Naive B cell (primary cell): ENCODE measurements at regions not wholly inside any gene's neighbourhood (a gene's known extent, or its start where the extent isn't known, plus 50 kb on each side); places are given as distances from the start of the nearest gene placed in this dataset.

Source experiments
- ATAC-seq, 2 donors: fragments of 150-1000 bp; cut with Tn5 transposase; 2 replicates each; pipeline ENCODE4 v1.10.0; 2021; ENCODE audit warnings: low read depth in 2 of 2, mild to moderate bottlenecking in 2 of 2, moderate library complexity in 2 of 2
- DNase-seq: peaks from one replicate; pipeline ENCODE4 v3.0.0; 2022
- H3K27ac Mint-ChIP-seq, 6 donors: one replicate each; pipeline ENCODE4 v1.8.0; 2020 to 2022; ENCODE audit warnings: mild to moderate bottlenecking in 6 of 6, mixed read lengths in 6 of 6, moderate library complexity in 5 of 6, inconsistent platforms in 2 of 6
- H3K27me3 Mint-ChIP-seq, 3 donors: one replicate each; pipeline ENCODE4 v1.8.0; 2021 to 2022; ENCODE audit warnings: mixed read lengths in 3 of 3, mild to moderate bottlenecking in 1 of 3
- H3K36me3 Mint-ChIP-seq, 2 donors: one replicate each; pipeline ENCODE4 v1.8.0; 2020 to 2022; ENCODE audit warnings: mixed read lengths in 2 of 2, inconsistent platforms in 1 of 2, mild to moderate bottlenecking in 1 of 2
- H3K4me1 Mint-ChIP-seq, 3 donors: one replicate each; pipeline ENCODE4 v1.8.0; 2020 to 2022; ENCODE audit warnings: mixed read lengths in 3 of 3, inconsistent platforms in 1 of 3, mild to moderate bottlenecking in 1 of 3, moderate library complexity in 1 of 3
- H3K4me3 Mint-ChIP-seq, 8 donors: one replicate each; pipeline ENCODE4 v1.8.0; 2020 to 2022; ENCODE audit warnings: mild to moderate bottlenecking in 8 of 8, mixed read lengths in 8 of 8, moderate library complexity in 8 of 8, inconsistent platforms in 2 of 8
- H3K9me3 Mint-ChIP-seq, 7 donors: one replicate each; pipeline ENCODE4 v1.8.0; 2020 to 2022; ENCODE audit warnings: mixed read lengths in 7 of 7, mild to moderate bottlenecking in 5 of 7, inconsistent platforms in 2 of 7, moderate library complexity in 1 of 7

GRCh38 chr1:30303387-30303786, 420.0 kb downstream of the MATN1 start:
- no peak overlapping the region for H3K27ac Mint-ChIP-seq
- H3K4me1 Mint-ChIP-seq, result no peaks in the 10 kb centered on the region
- H3K9me3 Mint-ChIP-seq, result peaks cover 0 to 3% (median 0%) of the 10 kb centered on the region in 7 donors
- H3K4me3 Mint-ChIP-seq, result no peak overlapping the region
- no peak for ATAC-seq
- DNase-seq, result no peak
- H3K27me3 Mint-ChIP-seq, result peaks cover 19 to 43% (median 30%) of the 10 kb centered on the region in 3 donors
- no peaks in the 10 kb centered on the region for H3K36me3 Mint-ChIP-seq

GRCh38 chr1:30302858-30303257, 420.5 kb downstream of the MATN1 start:
- Mint-ChIP-seq H3K4me1 (no peaks in the 10 kb centered on the region), H3K27ac (no peak overlapping the region), H3K4me3 (no peak overlapping the region), H3K9me3 (peaks cover 0 to 6% (median under 1%) of the 10 kb centered on the region in 7 donors), H3K27me3 (peaks cover 19 to 38% (median 25%) of the 10 kb centered on the region in 3 donors), H3K36me3 (no peaks in the 10 kb centered on the region)
- no peak for ATAC-seq
- DNase-seq, result no peak

- Mint-ChIP-seq H3K36me3 (no peaks in the 10 kb centered on the region), H3K27ac (no peak overlapping the region), H3K4me1 (no peaks in the 10 kb centered on the region), H3K9me3 (peaks cover 0 to 11% (median 6%) of the 10 kb centered on the region in 7 donors), H3K4me3 (no peak overlapping the region), H3K27me3 (peaks cover 24 to 39% (median 32%) of the 10 kb centered on the region in 3 donors)
- no peak for DNase-seq
- ATAC-seq, result no peak
These were observed 422.7 kb downstream of the MATN1 start for GRCh38 chr1:30300669-30301068.

GRCh38 chr1:30299393-30299792, 424.0 kb downstream of the MATN1 start:
- Mint-ChIP-seq H3K4me1 (no peaks in the 10 kb centered on the region), H3K9me3 (peaks cover 0 to 11% (median 6%) of the 10 kb centered on the region in 7 donors), H3K27ac (peak overlapping the region in 1 of 6 donors; percentile 30), H3K4me3 (no peak overlapping the region), H3K36me3 (no peaks in the 10 kb centered on the region), H3K27me3 (peaks cover 24 to 31% (median 30%) of the 10 kb centered on the region in 3 donors)
- ATAC-seq (no peak), DNase-seq (no peak)

GRCh38 chr1:30295674-30296073, 427.7 kb downstream of the MATN1 start:
- no peak overlapping the region for H3K4me3 Mint-ChIP-seq
- no peaks in the 10 kb centered on the region for H3K36me3 Mint-ChIP-seq
- peaks cover 19 to 33% (median 20%) of the 10 kb centered on the region in 3 donors for H3K27me3 Mint-ChIP-seq
- no peaks in the 10 kb centered on the region for H3K4me1 Mint-ChIP-seq
- peaks cover 0 to 11% (median 3%) of the 10 kb centered on the region in 7 donors for H3K9me3 Mint-ChIP-seq
- no peak for ATAC-seq
- DNase-seq, result no peak
- H3K27ac Mint-ChIP-seq, result no peak overlapping the region

GRCh38 chr1:30295266-30295665, 428.1 kb downstream of the MATN1 start:
- Mint-ChIP-seq H3K27ac (no peak overlapping the region), H3K4me1 (no peaks in the 10 kb centered on the region), H3K9me3 (peaks cover 0 to 11% (median 3%) of the 10 kb centered on the region in 7 donors), H3K27me3 (peaks cover 20 to 37% (median 23%) of the 10 kb centered on the region in 3 donors), H3K4me3 (no peak overlapping the region), H3K36me3 (no peaks in the 10 kb centered on the region)
- ATAC-seq (no peak), DNase-seq (no peak)

GRCh38 chr1:30294508-30294907, 428.9 kb downstream of the MATN1 start:
- peaks cover 17 to 41% (median 23%) of the 10 kb centered on the region in 3 donors for H3K27me3 Mint-ChIP-seq
- peaks cover 0 to 11% (median 3%) of the 10 kb centered on the region in 7 donors for H3K9me3 Mint-ChIP-seq
- no peak overlapping the region for H3K27ac Mint-ChIP-seq
- no peak for ATAC-seq
- no peaks in the 10 kb centered on the region for H3K36me3 Mint-ChIP-seq
- H3K4me1 Mint-ChIP-seq, result no peaks in the 10 kb centered on the region
- DNase-seq, result no peak
- no peak overlapping the region for H3K4me3 Mint-ChIP-seq

- Mint-ChIP-seq H3K9me3 (peaks cover 0 to 6% (median 0%) of the 10 kb centered on the region in 7 donors), H3K36me3 (no peaks in the 10 kb centered on the region), H3K27me3 (peaks cover 14 to 42% (median 21%) of the 10 kb centered on the region in 3 donors), H3K4me1 (no peaks in the 10 kb centered on the region), H3K27ac (no peak overlapping the region), H3K4me3 (no peak overlapping the region)
- ATAC-seq (no peak), DNase-seq (no peak)
These were observed 430.9 kb downstream of the MATN1 start for GRCh38 chr1:30292451-30292850.

GRCh38 chr1:30291526-30291925, 431.9 kb downstream of the MATN1 start:
- no peak for DNase-seq
- Mint-ChIP-seq H3K27ac (no peak overlapping the region), H3K4me3 (no peak overlapping the region), H3K36me3 (no peaks in the 10 kb centered on the region), H3K9me3 (peaks cover 0 to 4% (median 0%) of the 10 kb centered on the region in 7 donors), H3K4me1 (no peaks in the 10 kb centered on the region), H3K27me3 (peaks cover 8 to 33% (median 21%) of the 10 kb centered on the region in 3 donors)
- no peak for ATAC-seq

- Mint-ChIP-seq H3K4me3 (no peak overlapping the region), H3K27me3 (peaks cover 8 to 33% (median 21%) of the 10 kb centered on the region in 3 donors), H3K36me3 (no peaks in the 10 kb centered on the region), H3K4me1 (no peaks in the 10 kb centered on the region), H3K27ac (no peak overlapping the region), H3K9me3 (no peaks in the 10 kb centered on the region)
- ATAC-seq, result no peak
- no peak for DNase-seq
These were observed 432.8 kb downstream of the MATN1 start for GRCh38 chr1:30290581-30290980.

- DNase-seq (no peak), ATAC-seq (no peak)
- Mint-ChIP-seq H3K27ac (no peak overlapping the region), H3K27me3 (peaks cover 11 to 31% (median 21%) of the 10 kb centered on the region in 3 donors), H3K9me3 (no peaks in the 10 kb centered on the region), H3K36me3 (no peaks in the 10 kb centered on the region), H3K4me3 (no peak overlapping the region), H3K4me1 (no peaks in the 10 kb centered on the region)
These were observed 435.4 kb downstream of the MATN1 start for GRCh38 chr1:30287976-30288375.

GRCh38 chr1:30286988-30287839, 436.2 kb downstream of the MATN1 start:
- Mint-ChIP-seq H3K27ac (no peak overlapping the region), H3K9me3 (no peaks in the 10 kb centered on the region), H3K27me3 (peaks cover 11 to 28% (median 21%) of the 10 kb centered on the region in 3 donors), H3K4me3 (no peak overlapping the region), H3K4me1 (no peaks in the 10 kb centered on the region), H3K36me3 (no peaks in the 10 kb centered on the region)
- DNase-seq (no peak), ATAC-seq (no peak)

GRCh38 chr1:30286241-30286987, 437.0 kb downstream of the MATN1 start:
- DNase-seq, result no peak
- ATAC-seq, result no peak
- peaks cover 7 to 24% (median 21%) of the 10 kb centered on the region in 3 donors for H3K27me3 Mint-ChIP-seq
- H3K27ac Mint-ChIP-seq, result no peak overlapping the region
- H3K4me3 Mint-ChIP-seq, result no peak overlapping the region
- H3K9me3 Mint-ChIP-seq, result no peaks in the 10 kb centered on the region
- H3K4me1 Mint-ChIP-seq, result no peaks in the 10 kb centered on the region
- no peaks in the 10 kb centered on the region for H3K36me3 Mint-ChIP-seq
